GM21717 (cell line): ENCODE measurements at regions not wholly inside any gene's neighbourhood (a gene's known extent, or its start where the extent isn't known, plus 50 kb on each side); places are given as distances from the start of the nearest gene placed in this dataset.

ENCODE experiments used
- ATAC-seq: cut with Tn5 transposase; IDR thresholded peaks from one replicate; pipeline ENCODE4 v1.9.1; 2021; ENCODE audit warnings: mild to moderate bottlenecking, moderate library complexity; ENCODE audit not compliant: unreplicated experiment

GRCh38 chr12:95411057-95411456, 62.9 kb upstream of the METAP2 start:
- no peak for ATAC-seq

- ATAC-seq, result no peak
Measured at GRCh38 chr12:95411466-95411865, 62.5 kb upstream of the METAP2 start.

DNA sequence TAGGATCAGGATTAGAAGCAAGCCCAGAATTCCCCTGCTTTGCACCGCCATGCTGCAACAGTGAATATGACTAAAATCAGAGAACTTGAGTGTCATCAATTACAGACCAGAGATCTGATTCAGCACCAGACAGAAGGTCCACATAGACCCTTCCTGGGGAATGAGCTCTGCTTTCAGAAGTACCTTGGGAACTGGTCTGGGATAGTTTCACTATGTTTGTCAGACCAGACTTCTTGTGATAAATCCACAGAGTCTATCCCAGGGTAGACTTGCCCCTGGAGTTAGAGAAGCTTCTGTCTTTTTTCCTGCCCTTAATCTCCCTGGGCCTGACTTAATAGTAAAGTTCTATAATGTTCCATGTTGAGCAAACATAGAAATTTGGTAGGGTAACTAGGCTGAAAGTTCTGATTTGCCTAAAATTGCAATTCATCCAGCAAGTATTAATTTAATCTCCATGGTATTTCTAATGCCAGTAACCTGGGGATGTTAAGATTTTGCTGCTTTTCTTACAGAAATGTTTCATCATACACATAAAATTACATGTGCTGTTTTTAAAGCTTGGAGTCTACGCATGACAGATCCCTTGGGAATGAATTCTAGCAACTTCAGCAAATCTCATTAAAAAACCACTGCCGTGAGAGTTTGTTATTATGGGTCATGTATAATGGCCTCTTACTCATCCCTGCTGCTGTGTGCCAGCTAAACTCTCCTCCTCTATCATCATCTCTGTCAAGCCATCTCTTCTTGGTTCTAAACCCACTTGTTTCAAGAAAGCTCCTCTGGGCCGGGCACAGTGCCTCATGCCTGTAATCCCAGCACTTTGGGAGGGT, 61.3 kb upstream of the METAP2 start:
- ATAC-seq, result no peak

DNA sequence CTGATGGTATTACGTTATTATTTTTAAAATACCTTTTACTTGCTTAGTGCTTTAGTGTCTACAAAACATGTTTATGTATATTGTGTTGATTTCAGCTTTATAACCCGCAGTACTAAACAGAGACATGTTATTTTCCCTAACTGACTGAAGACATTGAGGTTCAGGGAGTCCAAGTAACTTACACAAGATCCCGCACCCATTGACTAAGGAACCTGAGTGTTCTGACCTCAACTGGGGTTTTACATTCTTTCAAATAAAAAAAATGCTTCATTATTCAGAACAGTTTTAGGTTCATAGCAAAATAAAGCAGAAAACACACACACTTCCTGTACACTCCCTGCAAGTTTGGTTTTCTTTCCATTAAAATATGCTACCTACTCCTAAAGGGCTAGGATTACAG, 60.4 kb upstream of the METAP2 start:
- no peak for ATAC-seq

DNA sequence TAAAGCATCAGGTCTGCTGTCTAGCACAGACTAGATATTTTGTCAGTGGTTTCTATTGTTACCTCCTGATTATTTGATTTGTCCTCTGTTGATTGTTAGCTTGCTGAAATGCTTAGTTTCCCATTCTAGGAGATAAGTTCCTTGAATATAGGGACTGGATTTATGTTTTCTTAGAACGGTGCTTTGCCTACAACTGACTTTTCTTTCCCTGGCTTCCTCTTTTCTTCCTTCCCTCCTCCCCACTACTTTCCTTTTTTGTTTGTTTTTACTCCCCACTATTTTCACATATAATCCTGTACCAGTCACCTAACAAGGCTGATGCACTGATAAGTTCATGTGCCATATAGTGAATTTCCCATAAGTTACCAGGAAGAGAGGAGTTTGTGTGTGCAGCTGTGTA, 58.5 kb upstream of the METAP2 start:
- no peak for ATAC-seq

- ATAC-seq, result no peak
Measured at GRCh38 chr12:95416111-95416636, 57.8 kb upstream of the METAP2 start.

GRCh38 chr12:95417372-95417771, 56.6 kb upstream of the METAP2 start:
- no peak for ATAC-seq

DNA sequence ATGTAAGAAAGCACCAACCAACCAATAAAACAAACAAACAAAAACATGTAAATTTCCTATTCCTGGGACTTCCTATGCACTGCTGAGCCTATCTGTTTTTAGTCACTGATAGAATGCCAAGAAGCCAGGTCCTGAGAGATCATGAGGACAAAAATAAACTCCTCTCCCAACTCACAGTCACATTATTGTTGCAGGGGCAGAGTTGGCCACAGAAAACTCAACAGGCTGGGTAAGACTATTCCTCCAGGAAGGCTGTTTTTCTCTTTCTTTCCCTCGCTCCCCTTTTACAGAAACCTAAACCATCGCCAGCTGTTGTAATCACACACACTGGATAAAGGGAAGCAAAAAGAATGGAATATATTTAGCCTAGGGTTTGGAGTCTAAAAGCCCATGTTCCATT, 55.8 kb upstream of the METAP2 start:
- no peak for ATAC-seq
